Astrocyte of the hippocampus (primary cell): ENCODE measurements at regions not wholly inside any gene's neighbourhood (a gene's known extent, or its start where the extent isn't known, plus 50 kb on each side); places are given as distances from the start of the nearest gene placed in this dataset.

Experiments used
- DNase-seq: peaks from one replicate; pipeline ENCODE4 v3.0.0; 2011; ENCODE audit warnings: low read depth, low spot score

DNA sequence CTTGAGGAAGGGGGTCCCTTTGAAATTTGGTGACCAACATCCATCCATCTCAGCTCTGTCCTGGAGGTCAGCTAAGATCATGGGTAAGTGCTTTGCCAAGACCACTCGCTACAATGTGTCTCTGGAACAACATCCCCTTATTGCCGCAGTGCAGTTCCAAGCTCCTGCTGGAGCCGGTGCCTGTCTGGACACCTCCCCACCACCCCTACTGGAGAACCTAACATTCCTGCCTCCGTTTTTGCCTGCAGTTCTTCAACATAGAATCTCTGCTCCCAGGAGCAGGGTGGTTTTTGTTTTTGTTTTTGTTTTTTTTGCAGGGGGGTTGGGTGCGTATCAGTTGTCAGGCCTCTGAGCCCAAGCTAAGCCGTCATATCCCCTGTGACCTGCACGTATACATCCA, 51.2 kb upstream of the FXYD4 start:
- DNase-seq, result no peak

DNA sequence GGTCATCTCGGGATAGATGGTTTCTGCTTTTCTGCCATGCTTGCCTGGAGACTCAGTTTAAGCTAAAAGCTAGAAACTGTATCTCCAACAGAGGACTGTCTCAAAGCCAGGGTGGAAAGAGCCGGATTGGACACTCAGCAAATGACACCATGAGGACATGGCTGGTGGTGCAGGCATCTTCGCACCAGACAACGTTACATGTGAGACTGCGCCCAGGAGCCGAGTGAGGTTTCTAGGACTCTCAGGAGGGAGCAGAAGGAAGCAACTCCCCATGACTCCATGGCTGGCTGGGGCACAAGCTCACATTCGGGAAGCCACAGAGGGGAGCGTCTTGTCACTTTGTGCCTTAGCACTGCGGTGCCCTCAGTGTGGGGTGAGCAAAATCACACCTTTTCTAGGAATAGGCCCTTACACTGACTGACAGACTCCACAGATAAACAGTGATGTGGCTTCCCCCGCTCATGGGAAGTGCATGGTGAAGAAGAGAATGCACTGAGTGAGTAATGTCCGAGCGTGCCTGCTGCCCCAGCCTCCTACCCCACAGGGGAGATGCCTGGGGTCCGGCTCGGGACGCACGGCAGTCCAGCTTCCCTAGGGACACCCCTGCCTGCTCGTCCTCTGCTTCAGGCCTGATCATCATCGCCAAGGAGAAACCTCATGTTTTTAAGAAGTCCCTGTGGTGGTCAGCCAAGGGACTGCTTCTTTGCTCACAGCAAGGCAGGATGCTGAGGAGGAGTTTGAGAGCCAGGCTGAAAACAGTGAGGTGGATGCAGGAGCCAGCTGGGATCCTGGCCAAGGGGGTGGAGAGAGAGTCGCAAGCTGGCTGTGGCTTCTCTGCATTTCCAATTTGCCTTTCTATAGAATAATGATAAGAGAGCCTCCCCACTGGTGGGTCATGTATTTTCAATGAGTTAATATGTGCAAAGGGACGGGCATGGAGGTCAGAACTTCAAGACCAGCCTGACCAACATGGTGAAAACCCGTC, 52.2 kb upstream of the FXYD4 start:
- DNase-seq, result peak; percentile 16

DNA sequence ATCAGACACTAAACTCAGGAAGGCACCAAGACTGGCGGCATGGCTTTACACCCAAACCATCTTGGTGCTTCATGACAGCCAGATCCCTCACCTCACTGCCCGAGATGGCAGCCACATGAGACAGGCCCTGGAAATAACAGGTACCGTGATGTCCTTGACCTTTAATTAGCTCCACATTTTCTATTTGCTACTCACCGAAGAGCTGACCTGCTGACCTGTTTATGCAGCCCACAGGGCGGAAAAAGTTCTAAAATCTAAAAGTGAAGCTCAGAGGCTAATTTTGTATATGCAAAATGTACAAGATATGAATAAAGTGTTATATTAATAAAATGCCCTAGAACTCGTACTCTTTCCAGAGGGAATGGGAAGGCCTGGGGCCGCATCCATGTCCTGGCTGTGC, 51.6 kb upstream of the RASGEF1A start:
- DNase-seq, result no peak

DNA sequence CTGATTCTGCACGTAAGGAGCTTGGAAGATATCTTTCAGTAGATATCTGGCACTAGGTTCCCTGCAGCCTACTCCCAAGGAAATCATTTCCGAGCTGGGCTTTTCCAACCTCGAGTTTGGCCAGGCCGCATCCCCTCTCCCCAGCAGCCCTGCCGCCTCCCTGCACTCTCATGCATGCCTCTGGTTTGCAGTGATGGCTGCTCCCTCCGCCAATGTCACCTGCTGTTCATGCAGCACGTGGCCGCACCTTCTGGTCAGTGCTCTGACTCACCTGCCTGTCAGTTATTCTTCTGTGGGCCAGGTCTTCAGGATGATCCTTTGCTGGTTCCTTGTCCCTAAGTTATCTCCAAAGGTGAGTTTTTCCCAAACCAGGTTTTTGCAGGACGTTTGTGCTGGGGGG, 50.6 kb upstream of the RASGEF1A start:
- DNase-seq, result no peak

DNA sequence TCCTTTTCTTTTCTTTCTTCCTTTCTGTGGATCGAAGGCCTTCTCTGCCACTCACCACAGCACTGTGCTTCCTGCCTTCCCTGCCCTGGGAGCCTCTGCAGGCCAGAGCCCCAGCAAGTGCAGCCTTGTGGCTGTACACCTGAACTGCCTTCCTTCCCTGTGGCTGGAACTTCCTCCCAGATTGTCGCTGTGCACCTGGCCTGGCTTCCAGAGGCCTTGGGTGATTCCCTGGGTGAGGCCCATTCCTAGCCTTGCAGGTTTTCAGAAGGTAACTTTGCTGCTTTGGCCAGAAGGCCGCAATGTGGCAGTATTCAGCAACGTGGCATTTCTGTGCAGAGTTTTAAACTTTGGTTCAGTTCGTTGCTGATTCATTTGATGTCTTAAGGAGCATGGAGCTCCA, 50.1 kb upstream of the RASGEF1A start:
- DNase-seq, result no peak
